ENCODE measurements at regions not wholly inside any gene's neighbourhood (a gene's known extent, or its start where the extent isn't known, plus 50 kb on each side); places are given as distances from the start of the nearest gene placed in this dataset.

GRCh38 chr1:112783059-112783458, 67.9 kb upstream of the PPM1J start:
- TF ChIP-seq, protein P1, sequence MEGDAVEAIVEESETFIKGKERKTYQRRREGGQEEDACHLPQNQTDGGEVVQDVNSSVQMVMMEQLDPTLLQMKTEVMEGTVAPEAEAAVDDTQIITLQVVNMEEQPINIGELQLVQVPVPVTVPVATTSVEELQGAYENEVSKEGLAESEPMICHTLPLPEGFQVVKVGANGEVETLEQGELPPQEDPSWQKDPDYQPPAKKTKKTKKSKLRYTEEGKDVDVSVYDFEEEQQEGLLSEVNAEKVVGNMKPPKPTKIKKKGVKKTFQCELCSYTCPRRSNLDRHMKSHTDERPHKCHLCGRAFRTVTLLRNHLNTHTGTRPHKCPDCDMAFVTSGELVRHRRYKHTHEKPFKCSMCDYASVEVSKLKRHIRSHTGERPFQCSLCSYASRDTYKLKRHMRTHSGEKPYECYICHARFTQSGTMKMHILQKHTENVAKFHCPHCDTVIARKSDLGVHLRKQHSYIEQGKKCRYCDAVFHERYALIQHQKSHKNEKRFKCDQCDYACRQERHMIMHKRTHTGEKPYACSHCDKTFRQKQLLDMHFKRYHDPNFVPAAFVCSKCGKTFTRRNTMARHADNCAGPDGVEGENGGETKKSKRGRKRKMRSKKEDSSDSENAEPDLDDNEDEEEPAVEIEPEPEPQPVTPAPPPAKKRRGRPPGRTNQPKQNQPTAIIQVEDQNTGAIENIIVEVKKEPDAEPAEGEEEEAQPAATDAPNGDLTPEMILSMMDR (IDR thresholded peaks at IDR 0.05; ENCODE audit: borderline replicate concordance, insufficient read depth, low read depth, low read length) = no peak
- H3K4me3 ChIP-seq (ENCODE audit: low read depth, low read length) = no peak overlapping the region

GRCh38 chr1:112779665-112780526, 64.8 kb upstream of the PPM1J start:
- TF ChIP-seq, protein P1 (IDR thresholded peaks at IDR 0.05; ENCODE audit: borderline replicate concordance, insufficient read depth, low read depth, low read length) = no peak
- H3K4me3 ChIP-seq (ENCODE audit: low read depth, low read length) = no peak overlapping the region

GRCh38 chr1:112778137-112778536, 63.0 kb upstream of the PPM1J start:
- TF ChIP-seq, protein P1 (IDR thresholded peaks at IDR 0.05; ENCODE audit: borderline replicate concordance, insufficient read depth, low read depth, low read length) = no peak

DNA sequence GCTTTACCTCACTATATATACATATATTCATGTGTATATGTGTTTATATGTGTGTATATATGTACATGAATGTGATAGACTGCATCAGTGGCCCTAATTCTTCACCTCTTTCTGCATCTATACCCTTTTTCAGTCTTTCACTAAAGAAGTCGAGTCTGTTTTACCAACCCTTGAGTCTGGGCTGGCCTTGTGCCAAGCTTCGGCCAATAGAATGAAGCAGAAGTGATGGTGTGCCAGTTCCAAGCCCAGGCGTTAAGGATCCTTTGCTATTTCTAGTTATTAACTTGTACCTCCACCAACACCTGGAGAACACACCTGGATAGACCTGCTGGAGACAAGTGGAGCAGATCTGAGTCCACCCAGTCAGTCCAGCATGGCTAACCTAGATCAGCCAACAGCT, 61.6 kb upstream of the PPM1J start:
- TF ChIP-seq, protein P1 (IDR thresholded peaks at IDR 0.05; ENCODE audit: borderline replicate concordance, insufficient read depth, low read depth, low read length) = no peak
- no peak overlapping the region for H3K4me3 ChIP-seq (ENCODE audit: low read depth, low read length)

More at GRCh38 chr1:112778137-112778536, 63.0 kb upstream of the PPM1J start:
- no peak overlapping the region for H3K4me3 ChIP-seq (ENCODE audit: low read depth, low read length)

- H3K4me3 ChIP-seq (ENCODE audit: low read depth, low read length) = no peak overlapping the region
- TF ChIP-seq, protein P1 (IDR thresholded peaks at IDR 0.05; ENCODE audit: borderline replicate concordance, insufficient read depth, low read depth, low read length) = no peak
Observed at GRCh38 chr1:112772781-112773180, 57.6 kb upstream of the PPM1J start.

DNA sequence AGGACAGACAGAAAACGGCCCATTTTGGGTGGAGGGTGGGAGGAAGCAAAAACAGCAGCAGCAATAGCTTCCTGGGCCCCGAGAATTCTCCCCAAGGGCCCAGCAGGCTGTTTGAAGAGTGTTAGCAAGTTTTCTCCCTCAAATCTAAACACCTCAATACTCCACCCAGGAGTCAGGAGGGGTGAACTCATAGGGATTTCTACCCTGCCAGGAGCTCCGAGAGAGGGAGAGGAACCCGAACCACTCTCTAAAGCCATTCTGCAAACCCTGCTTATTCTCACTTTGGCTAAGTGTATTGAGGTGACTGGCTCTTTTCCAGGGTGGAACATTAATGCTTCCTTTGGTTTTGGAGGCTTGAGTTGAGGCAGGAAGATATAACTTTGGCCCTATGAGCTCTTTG, 55.6 kb upstream of the PPM1J start:
- TF ChIP-seq, protein P1 (IDR thresholded peaks at IDR 0.05; ENCODE audit: borderline replicate concordance, insufficient read depth, low read depth, low read length) = no peak
- no peak overlapping the region for H3K4me3 ChIP-seq (ENCODE audit: low read depth, low read length)

DNA sequence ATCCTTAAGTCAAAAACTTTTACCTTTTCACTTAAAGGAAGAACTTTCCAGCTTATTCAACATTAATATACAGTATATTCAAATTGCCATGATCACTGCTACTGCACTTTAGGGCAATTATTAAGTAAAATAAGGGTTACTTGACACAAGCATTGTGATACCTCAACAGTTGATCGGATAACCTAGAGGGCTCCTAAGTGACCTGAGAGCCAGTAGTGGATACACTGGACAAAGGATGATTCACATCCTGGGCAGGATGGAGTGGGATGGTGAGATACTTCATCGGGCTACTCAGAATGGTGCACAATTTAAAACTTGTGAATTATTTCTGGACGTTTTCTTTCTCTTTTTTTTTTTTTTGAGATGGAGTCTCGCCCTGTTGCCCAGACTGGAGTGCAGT, 54.5 kb upstream of the PPM1J start:
- TF ChIP-seq, protein P1 (IDR thresholded peaks at IDR 0.05; ENCODE audit: borderline replicate concordance, insufficient read depth, low read depth, low read length) = no peak
- no peak overlapping the region for H3K4me3 ChIP-seq (ENCODE audit: low read depth, low read length)

Measured in GM12875 (cell line).